GM18873 (cell line): ENCODE measurements at regions not wholly inside any gene's neighbourhood (a gene's known extent, or its start where the extent isn't known, plus 50 kb on each side); places are given as distances from the start of the nearest gene placed in this dataset.

Experiments used
- ATAC-seq: cut with Tn5 transposase; IDR thresholded peaks from one replicate; pipeline ENCODE4 v1.9.1; 2021; ENCODE audit warnings: mild to moderate bottlenecking, moderate library complexity, moderate number of reproducible peaks; ENCODE audit not compliant: unreplicated experiment, low FRiP score

- no peak for ATAC-seq
Measured at GRCh38 chr9:26205261-26205660, 527.0 kb upstream of the TUSC1 start.

DNA sequence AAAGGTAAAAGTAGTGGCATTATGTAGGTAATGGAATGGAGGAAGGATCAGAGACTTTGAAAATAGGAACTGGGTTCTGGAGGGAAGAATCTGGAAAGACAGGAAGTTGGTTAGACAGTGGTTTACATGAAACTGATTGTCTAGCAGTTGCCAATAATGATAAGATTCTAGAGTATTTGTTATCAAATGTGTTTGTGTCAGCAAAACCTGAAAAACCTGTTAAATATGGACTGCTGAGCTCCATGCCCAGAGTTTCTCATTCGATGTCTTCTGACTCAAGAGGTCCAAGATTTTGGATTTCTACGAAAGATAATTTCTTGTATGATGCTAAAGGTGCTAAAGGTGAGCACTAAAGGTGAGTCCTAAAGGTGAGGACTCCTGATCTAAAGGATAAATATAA is 515.0 kb upstream of the TUSC1 start:
- ATAC-seq = no peak

- ATAC-seq = no peak
Measured at GRCh38 chr9:26191711-26192110, 513.5 kb upstream of the TUSC1 start.

DNA sequence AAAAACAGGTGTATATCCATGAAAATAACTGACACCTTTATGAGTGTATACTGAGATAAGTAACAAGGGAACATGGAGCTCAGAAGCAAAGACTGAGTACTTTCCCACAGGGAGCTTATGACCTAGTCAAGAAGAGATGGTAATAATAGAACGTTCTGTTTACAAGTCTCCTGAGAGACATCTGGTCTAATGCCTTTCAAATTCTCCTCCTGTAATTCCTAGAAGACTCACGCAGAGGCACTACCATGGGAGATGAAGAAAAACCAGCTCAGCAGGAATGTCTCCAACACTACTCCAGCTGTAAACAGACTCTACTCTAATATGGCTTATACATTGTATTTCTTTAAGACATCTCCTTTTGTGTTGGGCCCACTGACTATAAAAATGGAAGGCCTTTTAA is 503.6 kb upstream of the TUSC1 start:
- ATAC-seq = no peak

- ATAC-seq = no peak
Measured at GRCh38 chr9:26176628-26177027, 498.4 kb upstream of the TUSC1 start.

- no peak for ATAC-seq
Measured at GRCh38 chr9:26175264-26175663, 497.0 kb upstream of the TUSC1 start.

DNA sequence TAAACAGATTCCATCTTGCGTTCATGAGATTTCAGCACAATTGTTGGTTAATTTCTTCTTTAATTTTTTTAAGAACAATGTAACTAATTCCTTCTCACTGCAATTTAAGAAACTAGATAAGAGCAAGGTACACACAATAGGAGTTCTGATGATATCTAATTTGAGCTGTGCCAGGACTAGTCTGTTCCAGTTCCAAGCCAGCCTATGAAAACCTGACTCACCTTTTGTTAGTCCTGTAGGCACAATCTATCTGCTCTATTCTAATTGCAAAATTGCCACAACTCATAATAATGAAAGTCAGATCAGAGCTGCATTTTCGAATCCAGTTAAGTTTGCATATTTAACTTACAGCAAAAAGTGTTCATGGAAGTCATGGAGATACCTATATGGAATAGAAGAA is 494.1 kb upstream of the TUSC1 start:
- ATAC-seq = no peak

- ATAC-seq = no peak
Measured at GRCh38 chr9:26171691-26172090, 493.4 kb upstream of the TUSC1 start.

DNA sequence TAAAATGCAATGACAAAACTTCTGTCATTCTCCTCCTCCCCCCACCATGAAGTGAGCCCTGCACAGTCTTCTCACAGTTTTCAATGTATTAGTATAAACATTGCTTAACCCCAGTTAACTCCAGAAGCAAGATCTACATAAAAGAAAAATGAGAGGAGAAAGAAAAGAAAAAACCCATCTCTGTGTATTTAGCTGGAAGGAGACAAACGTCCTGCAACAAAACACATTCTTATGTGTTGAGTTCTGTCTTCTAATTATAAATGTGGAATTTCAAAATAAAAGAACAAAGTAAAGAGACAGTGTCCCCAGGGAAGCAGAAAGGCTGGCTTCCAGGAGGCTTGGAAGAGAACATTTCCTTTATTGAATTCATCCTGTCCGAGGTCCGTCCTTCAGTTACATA is 491.9 kb upstream of the TUSC1 start:
- no peak for ATAC-seq

GRCh38 chr9:26169708-26170107 is 491.5 kb upstream of the TUSC1 start:
- no peak for ATAC-seq

DNA sequence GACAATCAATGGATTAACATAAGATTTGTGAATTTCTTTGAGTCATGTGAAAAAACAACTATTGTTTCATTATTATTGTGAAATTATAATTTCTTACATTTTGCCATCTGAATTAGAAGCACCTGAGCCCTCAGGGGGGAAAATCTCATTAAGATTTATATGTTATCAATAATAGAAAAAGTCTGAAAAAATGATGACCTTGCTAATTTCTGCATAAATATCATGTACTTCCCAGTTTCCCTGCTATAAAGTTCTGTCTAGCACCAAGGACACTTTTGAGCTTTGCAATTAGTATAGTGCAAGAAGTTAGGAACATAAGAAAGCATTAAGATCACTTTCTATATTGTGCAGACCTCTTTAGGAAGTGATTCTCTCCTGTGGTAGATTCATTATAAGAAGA is 488.3 kb upstream of the TUSC1 start:
- no peak for ATAC-seq

DNA sequence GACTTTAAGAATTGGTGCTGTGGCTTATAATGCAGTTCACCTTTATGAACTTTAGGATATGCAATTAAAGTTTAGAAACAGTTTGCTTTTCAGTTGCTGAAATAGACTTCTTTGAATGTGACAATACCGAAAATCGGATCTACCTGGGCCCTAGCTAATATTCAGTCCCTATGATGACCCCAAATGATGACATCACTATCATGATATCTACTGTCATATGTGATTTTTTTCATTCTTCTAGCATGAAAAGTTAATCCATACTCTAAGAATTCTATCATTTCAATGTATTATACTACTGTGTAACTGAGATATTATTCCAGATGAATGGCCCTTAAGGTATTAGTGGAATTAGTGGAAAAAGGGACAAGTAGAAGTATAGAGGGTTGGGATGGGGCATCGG is 487.2 kb upstream of the TUSC1 start:
- ATAC-seq = no peak

- no peak for ATAC-seq
Measured at GRCh38 chr9:26163931-26164330, 485.7 kb upstream of the TUSC1 start.

GRCh38 chr9:26159575-26160392 is 481.5 kb upstream of the TUSC1 start:
- ATAC-seq = no peak

DNA sequence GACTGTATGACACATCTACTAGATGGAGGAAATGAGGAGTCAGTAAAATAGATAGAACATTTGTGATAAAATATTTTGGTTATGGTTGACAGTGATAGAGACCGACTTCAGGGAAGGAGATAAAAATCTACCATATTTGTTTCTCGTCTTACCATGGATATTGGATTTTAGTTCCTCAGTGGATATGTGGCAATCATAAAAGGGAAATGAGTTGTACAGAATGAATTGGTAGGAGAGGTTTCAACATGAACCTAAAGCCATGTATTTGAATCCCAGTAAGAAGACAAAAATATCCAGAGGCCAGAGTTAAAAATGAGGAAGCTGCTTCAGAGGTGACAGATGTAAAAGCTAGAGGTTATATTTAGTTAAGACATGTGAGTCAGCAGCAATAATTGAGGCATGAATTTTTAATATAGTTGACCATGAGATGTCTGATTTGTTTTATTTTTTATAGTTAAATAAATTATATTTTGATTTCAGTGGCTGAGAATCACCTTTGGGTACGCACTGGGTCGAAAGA is 480.4 kb upstream of the TUSC1 start:
- no peak for ATAC-seq

DNA sequence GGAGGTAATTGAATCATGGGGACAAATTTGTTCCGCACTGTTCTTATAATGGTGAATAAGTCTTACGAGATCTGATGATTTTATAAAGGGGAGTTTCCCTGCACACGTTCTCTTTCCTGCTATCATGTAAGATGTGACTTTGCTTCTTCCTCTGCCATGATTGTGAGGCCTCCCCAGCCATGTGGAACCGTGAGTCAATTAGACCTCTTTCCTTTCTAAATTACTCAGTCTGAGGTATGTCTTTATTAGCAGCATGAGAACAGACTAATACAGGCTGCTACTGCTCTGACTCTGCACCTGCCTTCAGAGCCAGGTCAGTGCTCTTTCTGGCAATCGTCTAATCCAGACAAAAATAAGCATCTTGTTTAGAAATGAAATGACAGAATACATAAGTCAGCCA is 479.2 kb upstream of the TUSC1 start:
- ATAC-seq = no peak

GRCh38 chr9:26152350-26152749 is 474.1 kb upstream of the TUSC1 start:
- ATAC-seq = no peak

DNA sequence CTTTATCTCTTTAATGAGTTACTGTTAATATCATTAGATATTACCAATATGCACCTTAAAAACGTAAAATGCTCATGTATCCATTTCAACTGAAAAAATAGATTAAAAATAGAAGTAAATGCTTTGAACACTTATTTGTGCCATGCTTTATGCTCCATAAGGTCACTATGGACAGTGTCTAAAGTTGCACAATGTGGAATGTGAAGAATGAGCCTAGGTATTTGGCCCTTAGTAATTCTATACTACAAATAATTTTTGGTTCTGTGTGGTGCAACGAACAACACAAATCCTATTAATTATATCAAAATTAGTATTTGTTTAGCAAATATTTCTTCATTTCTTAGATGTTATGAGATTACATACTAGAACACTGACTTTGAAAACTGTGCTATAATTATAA is 469.9 kb upstream of the TUSC1 start:
- ATAC-seq = no peak

- no peak for ATAC-seq
Measured at GRCh38 chr9:26145938-26146337, 467.7 kb upstream of the TUSC1 start.

GRCh38 chr9:26142631-26143030 is 464.4 kb upstream of the TUSC1 start:
- no peak for ATAC-seq

DNA sequence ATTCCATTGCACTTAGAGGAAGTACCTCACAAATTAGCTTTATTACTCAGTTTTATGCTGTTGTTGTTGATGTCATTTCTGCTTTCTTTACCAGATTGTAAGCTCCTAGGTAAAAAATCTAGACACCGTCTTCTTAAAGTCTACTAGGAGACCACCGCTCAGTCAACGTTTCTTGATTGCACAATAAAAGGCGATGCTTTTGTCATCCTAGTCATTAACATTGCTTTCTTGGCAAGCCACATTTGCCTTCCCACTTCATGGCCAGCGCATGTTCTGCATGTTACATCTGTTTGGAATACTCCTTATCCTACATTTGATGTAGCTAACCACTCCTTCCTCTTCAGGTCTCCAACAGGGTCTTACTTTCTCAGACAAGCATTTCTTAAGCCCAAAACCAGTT is 464.0 kb upstream of the TUSC1 start:
- no peak for ATAC-seq

GRCh38 chr9:26133537-26133936 is 455.3 kb upstream of the TUSC1 start:
- ATAC-seq = no peak
